HEK293T (cell line): ENCODE measurements at regions not wholly inside any gene's neighbourhood (a gene's known extent, or its start where the extent isn't known, plus 50 kb on each side); places are given as distances from the start of the nearest gene placed in this dataset.
"Not testable (repeated sequence)": the region's sequence is repeated elsewhere in the genome, so short reads cannot be mapped to it uniquely, and the experiment has no call there.

Source experiments
- CTCF ChIA-PET: fragments of 350-600 bp; formaldehyde crosslinking; extraction: SDS; loops from one replicate; lab custom pipeline; 2021; ENCODE audit warnings: antibody characterized with exemption, inconsistent platforms; lab: Yijun Ruan, JAX
- POLR2A ChIA-PET: fragments of 350-600 bp; formaldehyde crosslinking; extraction: SDS; loops from one replicate; lab custom pipeline; 2020; ENCODE audit warnings: antibody characterized with exemption, inconsistent platforms; lab: Yijun Ruan, JAX
- DNase-seq: peaks from one replicate; pipeline ENCODE4 v3.0.0; 2012; ENCODE audit warnings: mixed read lengths; ENCODE audit errors: extremely low spot score
- ARNT ChIP-seq: fragments of 450-650 bp; IDR thresholded peaks from 2 replicates; pipeline ENCODE4 v1.6.1; 2017; ENCODE audit warnings: mild to moderate bottlenecking
- BHLHE40 ChIP-seq: fragments of 450-650 bp; IDR thresholded peaks from 2 replicates; pipeline ENCODE4 v1.6.1; 2016; ENCODE audit warnings: mild to moderate bottlenecking, moderate library complexity, borderline replicate concordance
- CTBP1 ChIP-seq: fragments of 450-650 bp; IDR thresholded peaks from 2 replicates; pipeline ENCODE4 v1.6.1; 2016; ENCODE audit warnings: borderline replicate concordance
- ELF4 ChIP-seq: fragments of 450-650 bp; IDR thresholded peaks from 2 replicates; pipeline ENCODE4 v1.6.1; 2017; ENCODE audit warnings: antibody characterized with exemption
- FOXA1 ChIP-seq: fragments of 450-650 bp; IDR thresholded peaks from 2 replicates; pipeline ENCODE4 v1.6.1; 2016; ENCODE audit warnings: mild to moderate bottlenecking
- FOXK2 ChIP-seq: fragments of 450-650 bp; IDR thresholded peaks from 2 replicates; pipeline ENCODE4 v1.6.1; 2016; ENCODE audit warnings: mild to moderate bottlenecking
- FOXM1 ChIP-seq: fragments of 450-650 bp; IDR thresholded peaks from 2 replicates; pipeline ENCODE4 v1.6.1; 2017; ENCODE audit warnings: mild to moderate bottlenecking, borderline replicate concordance
- HDGF ChIP-seq: fragments of 450-650 bp; IDR thresholded peaks from 2 replicates; pipeline ENCODE4 v1.6.1; 2017; ENCODE audit warnings: antibody characterized with exemption, borderline replicate concordance
- L3MBTL2 ChIP-seq: fragments of 450-650 bp; conservative IDR thresholded peaks from 2 replicates; pipeline ENCODE4 v1.6.1; 2016; ENCODE audit warnings: mild to moderate bottlenecking
- LEF1 ChIP-seq: fragments of 450-650 bp; IDR thresholded peaks from 2 replicates; pipeline ENCODE4 v1.6.1; 2017; ENCODE audit warnings: mild to moderate bottlenecking, borderline replicate concordance
- NFRKB ChIP-seq: fragments of 450-650 bp; IDR thresholded peaks from 2 replicates; pipeline ENCODE4 v1.6.1; 2016; ENCODE audit warnings: mild to moderate bottlenecking, moderate library complexity
- PKNOX1 ChIP-seq: fragments of 450-650 bp; IDR thresholded peaks from 2 replicates; pipeline ENCODE4 v1.6.1; 2016
- SP1 ChIP-seq: fragments of 450-650 bp; IDR thresholded peaks from 2 replicates; pipeline ENCODE4 v1.6.1; 2017
- SUZ12 ChIP-seq: fragments of 450-650 bp; IDR thresholded peaks from 2 replicates; pipeline ENCODE4 v1.6.1; 2016; ENCODE audit warnings: mild to moderate bottlenecking
- TARDBP ChIP-seq: fragments of 450-650 bp; IDR thresholded peaks from 2 replicates; pipeline ENCODE4 v1.6.1; 2016
- ZNF384 ChIP-seq: fragments of 450-650 bp; IDR thresholded peaks from 2 replicates; pipeline ENCODE4 v1.6.1; 2016

GRCh38 chr13:71015021-71015420 is 852.0 kb downstream of the DACH1 start:
- ChIA-PET CTCF (no interaction called here), POLR2A (no interaction called here)
- no peak for DNase-seq
- TF ChIP-seq SUZ12, result no peak
- no peak for TF ChIP-seq PKNOX1
- TF ChIP-seq TARDBP, result no peak
- TF ChIP-seq L3MBTL2, result no peak
- TF ChIP-seq CTBP1, result no peak
- no peak for TF ChIP-seq ZNF384
- TF ChIP-seq ELF4, result no peak

GRCh38 chr13:71005919-71006318 is 861.1 kb downstream of the DACH1 start:
- CTCF ChIA-PET, result no interaction called here
- TF ChIP-seq TARDBP, result no peak
- no peak for TF ChIP-seq L3MBTL2
- TF ChIP-seq FOXM1, result no peak
- TF ChIP-seq BHLHE40, result no peak
- TF ChIP-seq NFRKB, result no peak
- TF ChIP-seq SP1, result no peak
- no peak for TF ChIP-seq ZNF384
- TF ChIP-seq ELF4, result no peak
- no peak for TF ChIP-seq LEF1
- TF ChIP-seq CTBP1, result no peak
- no peak for TF ChIP-seq HDGF
- no peak for TF ChIP-seq FOXK2
- TF ChIP-seq SUZ12, result no peak
- no peak for TF ChIP-seq PKNOX1
- TF ChIP-seq ARNT, result no peak
- POLR2A ChIA-PET, result no interaction called here
- DNase-seq, result no peak

- POLR2A ChIA-PET, result no interaction called here
- no peak for DNase-seq
- TF ChIP-seq TARDBP (no peak), ELF4 (no peak), ZNF384 (no peak), FOXK2 (no peak), ARNT (no peak), FOXA1 (no peak), FOXM1 (no peak)
- CTCF ChIA-PET, result interaction anchor here (0.6 kb wide), 1 partner anchor 128 kb away, joined by 3 read pairs; no protein-coding TSS in a partner anchor
Measured at GRCh38 chr13:70995338-70995737, 871.7 kb downstream of the DACH1 start.

- ChIA-PET POLR2A (no interaction called here), CTCF (no interaction called here)
- TF ChIP-seq CTBP1, result no peak
- TF ChIP-seq SUZ12, result no peak
- TF ChIP-seq L3MBTL2, result no peak
- TF ChIP-seq BHLHE40, result no peak
- no peak for TF ChIP-seq FOXK2
- DNase-seq, result no peak
Measured at GRCh38 chr13:70994191-70994590, 872.8 kb downstream of the DACH1 start.

- ChIA-PET POLR2A (no interaction called here), CTCF (no interaction called here)
- no peak for DNase-seq
- TF ChIP-seq FOXA1, result no peak
- no peak for TF ChIP-seq ELF4
- TF ChIP-seq TARDBP, result no peak
- no peak for TF ChIP-seq SUZ12
Measured at GRCh38 chr13:70987043-70987442, 878.8 kb upstream of the KLHL1 start.

- ChIA-PET POLR2A (no interaction called here), CTCF (no interaction called here)
- DNase-seq, result no peak
- no peak for TF ChIP-seq CTBP1
- TF ChIP-seq L3MBTL2, result no peak
- no peak for TF ChIP-seq ARNT
- TF ChIP-seq FOXM1, result no peak
- TF ChIP-seq ZNF384, result no peak
- TF ChIP-seq NFRKB, result no peak
- TF ChIP-seq TARDBP, result no peak
- no peak for TF ChIP-seq BHLHE40
- no peak for TF ChIP-seq LEF1
- TF ChIP-seq SUZ12, result no peak
- no peak for TF ChIP-seq SP1
- TF ChIP-seq PKNOX1, result no peak
- no peak for TF ChIP-seq HDGF
- no peak for TF ChIP-seq ELF4
- no peak for TF ChIP-seq FOXA1
- no peak for TF ChIP-seq FOXK2
Measured at GRCh38 chr13:70985371-70985770, 877.1 kb upstream of the KLHL1 start.

- DNase-seq, POLR2A ChIA-PET, CTCF ChIA-PET: not testable (repeated sequence)
Measured at GRCh38 chr13:70981219-70981618, 873.0 kb upstream of the KLHL1 start.
